GM19043 (cell line): ENCODE measurements at regions not wholly inside any gene's neighbourhood (a gene's known extent, or its start where the extent isn't known, plus 50 kb on each side); places are given as distances from the start of the nearest gene placed in this dataset.
A peak's percentile ranks its signal among the peaks of the same experiment; 100 is the strongest.

Source experiments
- ATAC-seq: cut with Tn5 transposase; IDR thresholded peaks from one replicate; pipeline ENCODE4 v1.9.1; 2021; ENCODE audit warnings: low read depth; ENCODE audit not compliant: unreplicated experiment

DNA sequence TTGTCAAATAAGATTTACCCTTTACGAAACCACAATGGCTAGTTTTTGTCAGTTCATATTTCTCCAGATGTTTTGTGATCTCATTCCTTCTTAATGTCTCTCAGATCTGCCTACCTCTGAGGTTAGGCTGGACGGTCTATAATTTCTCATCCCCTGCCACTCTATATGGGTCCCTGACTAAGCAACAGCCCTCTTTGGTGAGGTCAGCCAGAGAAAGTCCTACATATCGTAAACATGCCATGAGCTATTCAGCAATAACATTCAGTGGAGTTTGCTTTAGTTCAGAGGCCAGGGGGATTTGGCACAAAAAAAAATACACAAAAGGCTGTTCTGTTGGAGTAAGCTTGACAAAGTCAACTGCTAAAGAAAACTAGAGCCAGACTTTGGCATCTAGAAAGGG lies 192.1 kb upstream of the NCKAP5 start:
- no peak for ATAC-seq

DNA sequence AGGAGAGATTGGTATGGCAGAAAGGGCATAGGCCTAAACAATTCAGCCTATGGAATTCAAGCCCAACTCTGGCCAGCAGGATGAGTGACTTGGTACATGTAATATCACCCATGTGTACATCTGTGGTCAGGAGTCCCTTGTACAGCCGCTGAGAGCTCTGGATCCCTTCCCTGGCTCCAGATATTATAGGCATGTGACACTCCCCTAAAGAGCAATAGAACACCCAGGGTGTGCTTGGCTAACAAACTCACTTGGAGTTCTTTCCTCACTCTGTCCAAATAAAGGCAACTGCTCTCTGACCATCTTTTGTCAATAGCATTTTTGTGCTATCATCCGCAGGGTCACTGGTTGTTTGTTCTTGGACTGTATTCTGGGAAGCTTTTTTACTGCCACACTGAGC lies 197.4 kb upstream of the NCKAP5 start:
- no peak for ATAC-seq

DNA sequence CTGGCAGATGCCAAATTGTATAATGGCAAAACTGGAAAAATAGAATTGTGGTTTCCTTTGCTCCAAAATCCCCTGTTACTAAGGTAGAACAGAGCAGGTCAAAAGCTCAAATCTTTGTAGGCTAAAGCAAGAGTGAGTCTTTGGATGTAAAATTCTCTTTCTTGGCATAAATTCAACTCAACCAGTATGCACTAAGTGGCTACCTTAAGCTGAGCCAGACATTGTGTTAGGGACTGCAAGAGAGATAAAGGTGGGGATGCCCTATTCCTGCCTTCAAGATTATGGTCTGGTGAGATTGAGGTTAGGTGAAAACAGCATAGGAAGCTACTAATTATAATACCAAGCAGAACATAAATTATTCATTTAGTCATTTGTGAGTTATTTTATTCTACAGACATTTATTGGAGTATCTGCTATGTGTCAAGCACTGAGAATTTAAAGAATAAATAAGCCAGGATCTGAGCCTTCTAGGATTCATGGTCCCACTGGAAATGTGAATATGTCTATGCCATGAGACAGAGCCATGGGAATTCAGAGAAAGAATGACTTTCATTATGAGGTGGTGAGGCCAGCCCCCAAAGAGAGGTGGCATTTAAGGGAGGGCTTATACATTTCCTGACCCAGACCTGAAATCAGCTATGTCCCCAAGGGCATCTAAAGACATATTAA lies 198.0 kb upstream of the NCKAP5 start:
- ATAC-seq: no peak

DNA sequence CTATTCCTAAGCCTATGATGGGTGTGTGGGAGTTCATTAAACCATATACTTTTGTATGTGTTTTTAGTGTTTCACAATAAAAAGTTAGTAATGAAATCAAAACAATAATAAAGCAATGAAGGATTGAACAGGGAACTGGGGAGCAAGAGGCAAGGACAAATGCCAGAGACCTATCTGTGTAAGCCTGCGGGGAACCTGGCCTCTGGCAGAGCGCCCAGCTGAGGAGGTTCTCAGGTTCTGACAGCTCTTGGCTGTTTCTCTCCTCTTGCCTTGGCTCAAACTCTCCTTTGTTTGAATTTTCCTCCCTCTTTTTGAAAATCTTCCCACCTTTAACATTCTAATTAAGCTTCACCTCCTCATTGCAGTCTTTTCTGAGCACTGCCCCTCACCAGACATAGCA lies 200.0 kb upstream of the NCKAP5 start:
- no peak for ATAC-seq

DNA sequence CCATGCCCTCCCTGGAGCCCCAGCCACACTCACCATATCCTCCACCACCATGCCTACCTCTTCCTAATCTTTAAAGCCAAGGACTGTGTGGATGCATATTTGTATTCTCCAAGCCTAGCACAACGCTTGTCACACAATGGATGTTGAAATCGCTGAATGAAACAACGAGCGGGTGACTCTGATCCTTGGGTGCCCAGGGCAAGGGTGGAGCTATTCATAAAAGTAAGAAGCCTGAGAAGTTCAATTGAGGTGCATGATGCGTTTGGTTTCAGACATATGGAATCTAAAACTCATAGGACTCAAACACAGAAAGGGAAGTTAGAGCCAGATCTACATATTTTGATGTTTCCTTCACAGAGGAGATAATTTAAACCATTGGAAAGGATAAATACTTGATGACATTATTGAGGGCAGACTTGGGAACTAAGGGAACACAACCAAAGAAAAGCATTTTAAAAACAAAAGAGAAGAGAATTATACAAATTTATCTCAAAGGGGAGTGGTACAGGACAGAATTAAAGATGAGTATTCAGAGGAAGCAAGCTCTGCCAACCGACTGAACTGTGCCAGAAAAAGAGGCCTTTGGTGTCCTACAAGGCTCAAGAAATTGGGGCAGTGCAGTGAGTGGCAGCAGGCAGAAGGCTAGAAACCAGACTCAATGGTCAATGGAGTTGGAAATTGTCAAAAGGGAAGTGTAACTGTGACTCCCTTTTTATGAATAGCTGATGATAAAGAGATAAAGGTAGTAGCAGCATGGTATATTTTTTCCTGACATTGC lies 200.6 kb upstream of the NCKAP5 start:
- ATAC-seq: no peak

DNA sequence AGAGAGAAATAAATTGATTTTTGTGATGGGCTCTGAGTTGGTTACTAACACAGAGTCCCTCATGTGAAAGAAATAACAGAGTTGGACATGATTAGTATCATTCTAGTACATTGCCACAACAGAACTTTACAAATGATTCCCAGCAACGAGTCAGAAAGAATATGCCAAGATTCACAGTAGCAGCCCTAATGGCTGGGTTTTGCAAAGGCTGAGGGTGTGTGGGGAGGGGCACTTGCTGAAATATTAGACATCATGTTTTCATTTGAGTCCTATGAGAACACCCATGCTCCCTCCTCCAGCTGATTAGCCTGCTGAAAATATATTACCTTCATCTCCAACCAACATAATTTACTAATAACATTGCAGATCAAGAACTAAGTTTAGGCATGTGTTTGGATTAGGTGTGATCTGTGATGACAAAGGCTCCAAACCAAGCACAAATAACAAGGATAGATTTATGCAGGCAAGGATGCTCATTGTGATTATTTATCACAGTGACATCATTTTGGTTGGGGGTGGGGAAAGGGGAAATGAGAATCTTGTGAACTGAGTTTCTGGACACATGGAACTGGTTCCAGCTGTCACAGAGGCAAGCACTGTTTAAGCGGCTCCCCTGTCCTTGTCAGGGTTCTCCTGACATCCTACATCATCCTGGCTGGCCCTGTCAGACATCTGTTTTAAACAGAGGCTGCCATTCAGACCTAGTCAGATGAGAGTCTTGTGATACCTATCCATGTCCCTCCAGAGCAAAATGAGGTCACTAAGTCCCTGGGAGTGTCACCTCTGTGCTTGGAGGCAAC lies 205.8 kb upstream of the NCKAP5 start:
- ATAC-seq: no peak

DNA sequence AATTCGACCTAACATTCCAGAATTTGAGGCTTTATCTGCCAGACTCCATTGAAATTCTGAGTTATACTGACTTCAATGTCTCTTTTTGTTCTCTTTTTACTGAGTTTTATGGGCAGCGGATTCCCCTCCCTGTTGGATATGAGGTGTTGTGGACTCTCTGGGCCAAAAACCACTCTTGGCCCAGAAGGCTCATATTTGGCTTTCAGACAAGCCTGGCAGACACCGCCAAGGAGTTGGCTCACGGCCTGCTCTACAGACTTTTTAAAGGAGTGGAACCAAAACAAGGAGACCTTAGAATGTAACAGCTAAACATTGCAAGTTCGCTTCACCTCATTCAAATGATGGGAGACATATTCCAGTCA lies 206.4 kb upstream of the NCKAP5 start:
- no peak for ATAC-seq

DNA sequence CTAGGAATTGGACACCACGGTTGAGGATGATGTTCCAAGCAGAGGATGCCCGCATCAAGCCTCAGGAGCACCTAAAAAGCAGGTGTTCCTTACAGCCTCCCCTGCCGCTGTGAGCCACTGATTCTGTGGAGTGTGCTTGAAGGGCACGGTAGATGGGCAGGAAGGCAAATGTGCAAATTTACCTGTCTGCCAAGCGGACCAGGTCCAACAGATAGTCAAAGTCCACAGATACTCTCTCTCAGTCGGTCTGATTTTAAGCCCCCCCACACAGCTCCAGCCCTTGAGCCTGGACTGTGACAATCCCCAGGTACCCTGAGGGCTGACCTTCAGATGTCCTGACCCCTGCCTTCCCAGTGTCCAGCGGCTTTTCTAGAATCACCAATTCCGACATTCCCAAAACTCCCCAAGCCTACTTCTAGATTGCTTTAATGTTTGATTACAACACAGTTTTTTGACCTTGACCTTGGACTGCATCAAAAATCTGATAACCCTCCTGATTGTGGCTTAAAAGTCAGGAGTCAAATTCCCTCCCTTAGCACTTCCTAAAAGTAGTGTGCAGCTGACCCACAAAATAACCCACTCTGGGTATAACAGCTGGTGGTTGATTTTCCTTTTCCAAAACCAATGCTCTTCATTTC lies 208.8 kb upstream of the NCKAP5 start:
- ATAC-seq: no peak

DNA sequence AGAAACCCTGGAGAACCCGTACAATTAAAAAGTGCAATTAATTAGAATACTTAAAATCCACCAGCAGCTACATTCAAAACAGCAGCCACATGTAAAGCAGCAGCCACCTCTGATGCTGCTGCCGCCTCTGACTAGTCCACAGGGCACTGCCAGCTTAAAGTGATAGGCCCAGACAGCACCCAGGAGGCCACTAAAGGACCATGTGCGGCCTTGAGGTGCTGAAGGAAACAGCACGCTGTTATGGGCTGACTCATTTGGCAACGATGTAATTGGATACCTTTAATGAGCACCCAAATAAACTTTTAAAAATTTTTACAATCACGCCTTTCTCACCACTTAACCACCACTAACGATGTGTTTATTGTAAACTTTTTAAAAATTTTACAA lies 209.3 kb upstream of the NCKAP5 start:
- ATAC-seq: no peak

DNA sequence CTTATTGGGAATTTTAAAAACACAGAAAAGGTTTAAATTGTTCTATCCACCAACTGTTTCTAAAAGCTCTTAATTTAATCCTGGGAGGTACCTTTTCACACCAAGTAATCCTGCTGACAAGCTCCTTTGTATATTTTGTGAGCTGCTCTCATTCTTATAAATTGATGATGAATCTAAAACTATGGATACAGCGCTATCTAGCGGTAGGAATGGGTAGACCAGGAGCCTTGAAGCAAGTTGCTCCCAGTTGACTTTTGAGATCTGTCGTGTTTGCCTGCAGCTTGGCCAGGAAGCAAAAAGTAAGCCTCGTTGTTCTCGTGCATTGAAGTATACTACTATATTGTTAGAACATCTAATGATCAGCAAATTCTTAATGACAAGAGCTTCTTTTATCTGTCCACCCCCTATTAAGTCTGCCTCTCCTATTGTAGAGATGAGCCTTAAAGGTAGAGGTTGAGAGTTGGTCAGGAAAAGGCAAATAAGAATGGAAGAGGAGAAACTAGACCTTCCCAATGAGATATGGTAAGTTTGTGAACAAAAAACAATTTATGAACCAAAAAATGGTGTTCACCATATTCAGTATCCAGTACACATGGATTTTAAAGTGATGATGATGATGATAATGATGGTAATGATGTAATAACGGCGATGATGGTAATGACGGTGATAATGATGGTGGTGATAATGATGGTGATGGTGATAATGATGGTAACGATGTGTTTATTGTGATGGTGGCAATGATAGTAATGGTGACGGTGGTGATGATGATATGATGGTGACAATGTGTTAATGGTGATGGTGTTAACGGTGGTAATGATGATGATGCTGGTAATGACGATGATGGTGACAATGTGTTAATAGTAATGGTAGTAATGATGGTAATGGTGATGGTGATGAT lies 212.1 kb upstream of the NCKAP5 start:
- ATAC-seq: peak; percentile 49

DNA sequence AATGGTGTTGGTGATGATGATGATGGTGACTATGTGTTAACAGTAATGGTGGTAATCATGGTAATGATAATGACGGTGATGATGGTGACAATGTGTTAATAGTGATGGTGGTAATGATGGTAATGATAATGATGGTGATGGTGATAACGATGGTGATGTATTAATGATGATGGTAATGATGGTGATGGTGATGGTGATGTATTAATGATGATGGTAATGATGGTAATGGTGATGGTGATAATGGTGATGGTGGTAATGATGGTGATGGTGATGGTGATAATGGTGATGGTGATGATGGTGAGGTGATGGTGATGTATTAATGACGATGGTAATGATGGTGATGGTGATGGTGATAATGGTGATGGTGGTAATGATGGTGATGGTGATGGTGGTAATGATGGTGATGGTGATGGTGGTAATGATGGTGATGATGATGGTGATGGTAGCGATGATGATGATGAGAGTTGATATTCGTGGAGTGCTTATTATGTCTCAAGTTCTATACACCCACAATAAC lies 212.8 kb upstream of the NCKAP5 start:
- no peak for ATAC-seq

DNA sequence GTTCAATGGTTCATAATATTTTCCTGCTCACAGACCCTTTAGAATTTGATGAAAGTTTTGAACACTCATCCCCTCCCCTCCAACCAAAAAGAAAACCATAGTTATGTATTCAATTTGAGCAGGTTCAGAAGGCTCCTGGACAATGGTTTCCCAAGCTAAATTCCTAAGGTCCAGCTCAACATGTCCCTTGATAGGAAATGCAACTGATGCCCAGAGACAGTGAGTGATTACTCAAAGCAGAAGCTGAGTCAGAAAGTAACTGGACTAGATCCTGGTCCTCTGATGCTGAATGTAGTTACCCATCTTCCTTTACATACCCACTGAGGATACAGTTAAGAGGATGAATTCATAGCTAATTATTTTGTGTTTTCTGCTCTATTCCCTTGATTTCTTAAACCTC lies 218.9 kb upstream of the NCKAP5 start:
- no peak for ATAC-seq

DNA sequence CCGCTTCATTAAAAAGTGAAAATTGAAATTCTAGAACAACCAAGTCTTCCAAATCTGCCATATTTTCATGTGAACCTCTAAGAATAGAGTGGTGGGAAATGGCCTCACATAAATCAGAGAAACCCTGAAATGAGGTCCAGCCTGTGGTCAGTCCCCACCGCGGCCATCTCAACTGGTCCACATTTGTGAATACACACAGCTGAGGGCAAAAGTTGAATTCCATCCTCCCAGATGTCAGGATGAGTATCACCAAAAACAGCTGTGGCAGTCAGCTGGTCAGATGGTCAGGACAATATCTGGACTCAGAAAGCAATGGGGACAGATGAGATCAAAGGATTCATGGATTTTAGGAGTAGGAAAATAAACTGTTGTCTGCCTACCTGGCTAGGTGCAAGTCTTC lies 219.4 kb upstream of the NCKAP5 start:
- no peak for ATAC-seq

DNA sequence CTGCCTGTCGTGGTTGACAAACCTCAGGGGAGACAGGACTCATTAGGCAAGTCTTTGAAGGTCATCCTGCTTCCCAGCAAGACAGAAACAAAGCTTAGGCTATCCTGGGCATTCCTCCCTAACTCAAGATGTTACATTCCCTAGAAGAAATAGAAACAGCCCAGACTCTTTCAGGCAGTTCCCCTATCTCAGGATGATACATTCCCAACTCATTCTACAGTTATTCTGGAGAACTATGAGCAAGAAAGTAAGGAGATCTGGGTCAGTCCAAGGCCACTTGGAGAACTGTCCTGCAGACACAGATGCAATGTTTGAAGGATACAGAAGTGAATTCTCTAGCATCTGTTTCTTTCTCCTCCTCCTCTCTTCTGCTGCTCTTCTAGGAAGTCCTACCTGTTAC lies 220.1 kb upstream of the NCKAP5 start:
- no peak for ATAC-seq

DNA sequence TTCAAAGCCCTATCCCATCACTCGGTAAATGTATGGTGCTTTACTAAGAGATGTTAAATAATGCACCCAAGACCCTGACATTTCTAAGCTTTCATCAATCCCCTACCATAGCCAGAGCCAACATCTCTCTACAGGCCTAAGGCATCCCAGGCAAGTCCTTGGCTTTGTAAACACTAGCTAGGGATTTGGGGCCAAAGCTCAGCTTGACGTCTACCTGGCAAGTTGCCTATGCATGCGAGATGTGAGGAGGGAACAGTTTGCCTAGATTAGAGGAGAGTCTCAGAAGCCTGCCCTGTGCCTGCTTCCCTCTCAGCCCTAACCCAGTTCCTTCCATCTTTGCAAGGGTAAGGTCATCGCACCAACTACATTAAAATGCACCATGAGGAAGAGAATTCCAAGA lies 221.5 kb upstream of the NCKAP5 start:
- ATAC-seq: no peak

DNA sequence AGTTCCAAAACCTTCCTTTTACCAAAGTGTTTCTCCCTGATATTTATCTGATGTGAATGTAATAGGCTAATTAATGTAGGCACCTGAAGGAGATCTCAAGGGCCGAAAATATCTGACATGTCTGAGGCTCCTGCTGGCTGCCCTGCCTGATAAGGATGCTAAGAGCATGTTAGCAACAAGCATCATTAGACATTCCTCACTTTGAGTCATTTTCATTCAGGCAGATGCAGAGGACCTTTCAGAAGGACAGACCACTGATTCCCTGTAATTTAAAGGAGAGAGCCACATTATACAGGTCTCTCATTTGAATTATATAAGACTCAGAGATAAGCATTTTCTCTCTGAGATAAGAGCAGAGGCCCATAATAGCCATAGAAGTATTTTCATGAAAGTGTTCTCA lies 222.4 kb upstream of the NCKAP5 start:
- ATAC-seq: no peak

DNA sequence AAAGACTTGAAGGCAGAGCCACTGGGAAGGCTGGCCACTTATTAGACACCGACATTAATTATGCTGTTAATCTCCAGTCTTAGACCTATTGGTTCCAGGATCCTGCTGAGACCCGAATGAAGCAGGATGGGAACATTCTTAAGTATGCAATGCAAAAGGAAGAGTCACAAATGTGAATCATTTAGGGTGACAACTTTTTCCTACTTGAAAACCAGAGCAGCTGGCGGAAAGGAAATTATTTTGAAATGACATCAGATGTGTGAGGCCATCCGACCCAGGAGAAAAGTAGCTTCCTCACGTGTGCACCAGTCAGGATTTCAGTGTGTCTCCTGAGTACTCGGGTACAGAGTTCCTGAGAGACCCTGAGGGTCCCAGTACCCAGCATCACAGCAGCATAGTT lies 222.9 kb upstream of the NCKAP5 start:
- no peak for ATAC-seq

DNA sequence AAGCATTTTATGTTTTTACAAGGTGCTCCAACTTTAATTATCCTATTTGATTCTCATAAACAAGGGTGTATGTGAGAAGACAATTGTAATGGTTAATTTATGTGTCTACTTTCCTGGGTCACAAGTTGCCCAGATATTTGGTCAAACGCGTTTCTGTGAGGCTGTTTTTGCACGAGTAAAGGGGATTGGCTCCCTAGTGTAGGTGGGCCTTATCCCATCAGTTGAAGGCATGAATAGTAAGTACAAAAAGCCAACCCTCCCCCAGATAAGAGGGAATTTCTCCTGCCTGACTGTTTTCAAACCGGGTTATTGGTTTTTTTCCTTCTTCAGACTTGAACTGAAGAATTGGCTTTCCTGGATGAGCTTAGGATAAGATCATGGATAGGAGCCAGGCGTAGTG lies 224.0 kb upstream of the NCKAP5 start:
- no peak for ATAC-seq

DNA sequence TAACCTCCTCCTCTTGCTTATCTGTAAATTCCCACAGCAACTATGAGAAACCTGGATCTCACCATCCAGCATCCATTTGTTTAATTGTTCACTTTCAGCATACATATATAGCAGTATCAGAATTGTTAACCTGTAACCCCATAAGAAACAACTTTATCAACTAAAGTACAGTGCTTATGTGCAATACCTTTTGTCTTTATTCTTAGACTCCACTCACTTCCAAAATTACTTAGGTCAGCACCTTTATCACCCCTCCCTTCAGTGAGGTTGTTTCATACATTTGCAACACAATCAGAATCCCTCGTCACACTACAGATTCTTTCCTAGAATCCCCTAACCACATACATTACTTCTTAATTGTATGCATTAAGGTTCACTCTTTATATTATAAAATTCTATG lies 225.9 kb upstream of the NCKAP5 start:
- ATAC-seq: no peak

DNA sequence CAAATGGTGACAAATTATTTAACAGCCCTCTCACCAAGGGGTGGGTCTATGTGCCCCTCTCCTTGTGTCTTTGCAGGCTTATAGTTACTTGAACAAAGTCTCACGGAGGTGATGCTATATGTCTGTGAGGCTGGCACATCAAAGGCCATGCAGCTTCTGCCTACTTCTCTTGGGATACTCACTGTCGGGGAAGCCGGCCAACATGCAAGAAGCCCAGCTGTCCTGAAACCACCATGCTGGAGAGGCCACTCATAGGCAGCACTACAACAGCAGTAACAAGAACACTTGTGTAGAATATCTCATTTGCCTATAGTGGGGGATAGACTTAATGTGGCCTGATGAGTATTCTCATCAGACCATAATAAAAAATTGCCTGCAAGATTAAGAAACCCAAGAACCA lies 233.7 kb upstream of the NCKAP5 start:
- no peak for ATAC-seq
